GM23338 (cell line): ENCODE measurements at regions not wholly inside any gene's neighbourhood (a gene's known extent, or its start where the extent isn't known, plus 50 kb on each side); places are given as distances from the start of the nearest gene placed in this dataset.

Experiments
- ATAC-seq: fragments of 200-7000 bp; cut with Tn5 transposase; 3 replicates; pipeline ENCODE4 v1.9.1; 2020
- DNase-seq: peaks from one replicate; pipeline ENCODE4 v3.0.0-alpha.2; 2015; ENCODE audit warnings: low spot score
- H2AFZ ChIP-seq: fragments of 200-600 bp; sonication (generic); 2 replicates; pipeline ENCODE4 v1.8.0; 2016; ENCODE audit warnings: antibody characterized with exemption, mild to moderate bottlenecking, moderate library complexity
- H3F3A ChIP-seq: fragments of 200-600 bp; sonication (generic); replicated peaks from 2 replicates; pipeline ENCODE4 v1.8.0; 2017; ENCODE audit warnings: antibody characterized with exemption, mixed run types, low read depth
- H3K27ac ChIP-seq: fragments of 200-600 bp; sonication (generic); 2 replicates; pipeline ENCODE4 v1.6.1; 2016; ENCODE audit warnings: low read depth
- H3K27me3 ChIP-seq: fragments of 200-600 bp; sonication (generic); 2 replicates; pipeline ENCODE4 v1.8.0; 2016; ENCODE audit warnings: mild to moderate bottlenecking, mixed run types, moderate library complexity; ENCODE audit not compliant: insufficient read depth
- H3K36me3 ChIP-seq: fragments of 200-600 bp; sonication (generic); 2 replicates; pipeline ENCODE4 v1.8.0; 2016; ENCODE audit warnings: mild to moderate bottlenecking; ENCODE audit not compliant: insufficient read depth
- H3K4me1 ChIP-seq: fragments of 200-600 bp; sonication (generic); 2 replicates; pipeline ENCODE4 v1.8.0; 2016; ENCODE audit warnings: mild to moderate bottlenecking, moderate library complexity; ENCODE audit not compliant: insufficient read depth
- H3K4me2 ChIP-seq: fragments of 200-600 bp; sonication (generic); 2 replicates; pipeline ENCODE4 v1.7.1; 2017; ENCODE audit warnings: mixed run types
- H3K4me3 ChIP-seq: fragments of 200-600 bp; sonication (generic); 2 replicates; pipeline ENCODE4 v1.6.1; 2016; ENCODE audit warnings: mixed run types
- H3K79me2 ChIP-seq: fragments of 200-600 bp; sonication (generic); replicated peaks from 2 replicates; pipeline ENCODE4 v1.8.0; 2017; ENCODE audit warnings: mild to moderate bottlenecking; ENCODE audit not compliant: insufficient read depth
- H3K9me2 ChIP-seq: fragments of 200-600 bp; sonication (generic); 2 replicates; pipeline ENCODE4 v1.8.0; 2017; ENCODE audit not compliant: insufficient read depth
- H4K20me1 ChIP-seq: fragments of 200-600 bp; sonication (generic); replicated peaks from 2 replicates; pipeline ENCODE4 v1.8.0; 2017; ENCODE audit warnings: mild to moderate bottlenecking; ENCODE audit not compliant: insufficient read depth
- H3K27ac Mint-ChIP-seq: 2 replicates; pipeline ENCODE4 v1.8.0; 2020; ENCODE audit warnings: inconsistent platforms, mild to moderate bottlenecking, moderate library complexity, mixed read lengths
- H3K27me3 Mint-ChIP-seq: 3 replicates; pipeline ENCODE4 v1.8.0; 2022; ENCODE audit warnings: low read depth, mild to moderate bottlenecking, moderate library complexity, mixed read lengths, inconsistent platforms; ENCODE audit not compliant: insufficient read depth, poor library complexity
- H3K36me3 Mint-ChIP-seq: 3 replicates; pipeline ENCODE4 v1.8.0; 2021; ENCODE audit warnings: low read depth, mild to moderate bottlenecking, inconsistent platforms, moderate library complexity, mixed read lengths
- H3K4me1 Mint-ChIP-seq: 3 replicates; pipeline ENCODE4 v1.8.0; 2020; ENCODE audit warnings: mild to moderate bottlenecking, inconsistent platforms, mixed read lengths
- H3K4me3 Mint-ChIP-seq: 3 replicates; pipeline ENCODE4 v1.8.0; 2021; ENCODE audit warnings: moderate library complexity, mild to moderate bottlenecking, inconsistent platforms, mixed read lengths
- H3K9me3 Mint-ChIP-seq: 3 replicates; pipeline ENCODE4 v1.8.0; 2020; ENCODE audit warnings: moderate library complexity, mild to moderate bottlenecking, inconsistent platforms, mixed read lengths
- CREB1 ChIP-seq: fragments of 250-450 bp; sonication (Bioruptor Pico); IDR thresholded peaks from 2 replicates; pipeline ENCODE4 v1.5.0; 2020; ENCODE audit warnings: low read depth, mild to moderate bottlenecking, moderate library complexity
- EZH2 ChIP-seq: fragments of 200-600 bp; sonication (generic); IDR thresholded peaks from one replicate; pipeline ENCODE4 v1.8.0; 2017; ENCODE audit warnings: antibody characterized with exemption, mild to moderate bottlenecking, low read depth; ENCODE audit not compliant: unreplicated experiment
- EZH2phosphoT487 ChIP-seq: fragments of 200-600 bp; sonication (generic); IDR thresholded peaks from one replicate; pipeline ENCODE4 v1.8.1; 2018; ENCODE audit warnings: antibody characterized with exemption; ENCODE audit not compliant: unreplicated experiment
- JUNB ChIP-seq: IDR thresholded peaks from one replicate; pipeline ENCODE4 v1.6.1; 2016; ENCODE audit warnings: antibody characterized with exemption; ENCODE audit not compliant: unreplicated experiment
- NANOG ChIP-seq: IDR thresholded peaks from 2 replicates; pipeline ENCODE4 v1.6.1; 2016; ENCODE audit warnings: antibody characterized with exemption, borderline replicate concordance
- POLR2AphosphoS5 ChIP-seq: IDR thresholded peaks from 2 replicates; pipeline ENCODE4 v1.6.1; 2016; ENCODE audit warnings: antibody characterized with exemption, low read depth
- STAT1 ChIP-seq: IDR thresholded peaks from one replicate; pipeline ENCODE4 v1.6.1; 2016; ENCODE audit warnings: antibody characterized with exemption; ENCODE audit not compliant: unreplicated experiment
- ZNF114 ChIP-seq: fragments of 250-450 bp; sonication (Bioruptor Pico); IDR thresholded peaks from 2 replicates; pipeline ENCODE4 v1.5.0; 2020; ENCODE audit warnings: mild to moderate bottlenecking, moderate library complexity
- ZNF331 ChIP-seq: fragments of 250-450 bp; sonication (Bioruptor Pico); IDR thresholded peaks from 2 replicates; pipeline ENCODE4 v1.5.0; 2020; ENCODE audit warnings: low read depth, mild to moderate bottlenecking, moderate library complexity
- TF ChIP-seq, protein P1 (sequence below), 2 experiments: fragments of 200-600 bp in 1 of 2; sonication (generic) in 1 of 2; conservative IDR thresholded peaks; 2 replicates each; pipeline versions ENCODE4 v1.5.1 to v1.6.1; 2016 to 2017; ENCODE audit warnings: antibody characterized with exemption in 2 of 2, low read depth in 2 of 2, mild to moderate bottlenecking in 2 of 2, moderate library complexity in 1 of 2
- TF ChIP-seq, protein P2 (sequence below): IDR thresholded peaks from 2 replicates; pipeline ENCODE4 v1.6.1; 2016; ENCODE audit warnings: antibody characterized with exemption
- TF ChIP-seq, protein P3 (sequence below): fragments of 250-450 bp; sonication (Bioruptor Pico); IDR thresholded peaks from 2 replicates; pipeline ENCODE4 v1.5.0; 2020; ENCODE audit warnings: mild to moderate bottlenecking, moderate library complexity

DNA sequence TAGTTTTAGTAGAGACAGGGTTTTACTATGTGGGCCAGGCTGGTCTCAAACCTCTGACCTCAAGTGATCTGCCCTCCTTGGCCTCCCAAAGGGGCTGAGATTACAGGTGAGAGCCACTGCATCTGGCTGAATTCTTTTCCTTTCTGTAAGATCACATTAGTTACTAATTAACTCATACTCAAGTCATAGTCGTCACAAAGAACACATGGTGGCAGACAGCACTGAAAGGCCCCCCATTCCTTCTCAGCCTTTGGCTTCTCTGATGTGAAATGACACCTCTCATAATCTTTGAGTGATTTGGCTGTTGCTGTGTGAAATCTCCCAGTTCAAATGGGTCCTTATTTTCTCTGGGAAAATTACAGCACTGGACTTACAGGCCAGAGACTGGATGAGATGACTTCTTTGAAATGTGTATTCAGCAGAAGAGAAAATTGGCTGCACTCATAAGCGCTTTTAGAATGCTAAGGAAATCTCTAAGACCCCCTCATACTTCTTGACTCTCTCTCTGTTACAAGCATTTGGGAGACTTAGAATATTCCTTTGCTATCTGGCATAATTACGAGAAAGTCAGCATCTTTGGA, 764.8 kb downstream of the RNF144A start (continued):
- no peak for TF ChIP-seq CREB1 (CRISPR knock-in tag)
- TF ChIP-seq, protein P1, sequence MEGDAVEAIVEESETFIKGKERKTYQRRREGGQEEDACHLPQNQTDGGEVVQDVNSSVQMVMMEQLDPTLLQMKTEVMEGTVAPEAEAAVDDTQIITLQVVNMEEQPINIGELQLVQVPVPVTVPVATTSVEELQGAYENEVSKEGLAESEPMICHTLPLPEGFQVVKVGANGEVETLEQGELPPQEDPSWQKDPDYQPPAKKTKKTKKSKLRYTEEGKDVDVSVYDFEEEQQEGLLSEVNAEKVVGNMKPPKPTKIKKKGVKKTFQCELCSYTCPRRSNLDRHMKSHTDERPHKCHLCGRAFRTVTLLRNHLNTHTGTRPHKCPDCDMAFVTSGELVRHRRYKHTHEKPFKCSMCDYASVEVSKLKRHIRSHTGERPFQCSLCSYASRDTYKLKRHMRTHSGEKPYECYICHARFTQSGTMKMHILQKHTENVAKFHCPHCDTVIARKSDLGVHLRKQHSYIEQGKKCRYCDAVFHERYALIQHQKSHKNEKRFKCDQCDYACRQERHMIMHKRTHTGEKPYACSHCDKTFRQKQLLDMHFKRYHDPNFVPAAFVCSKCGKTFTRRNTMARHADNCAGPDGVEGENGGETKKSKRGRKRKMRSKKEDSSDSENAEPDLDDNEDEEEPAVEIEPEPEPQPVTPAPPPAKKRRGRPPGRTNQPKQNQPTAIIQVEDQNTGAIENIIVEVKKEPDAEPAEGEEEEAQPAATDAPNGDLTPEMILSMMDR (conservative IDR thresholded peaks at IDR 0.05; ENCODE audit: low read depth in 2 of 2): no peak
- TF ChIP-seq JUNB: no peak
- no peak for TF ChIP-seq POLR2AphosphoS5
- no peak for TF ChIP-seq NANOG

DNA sequence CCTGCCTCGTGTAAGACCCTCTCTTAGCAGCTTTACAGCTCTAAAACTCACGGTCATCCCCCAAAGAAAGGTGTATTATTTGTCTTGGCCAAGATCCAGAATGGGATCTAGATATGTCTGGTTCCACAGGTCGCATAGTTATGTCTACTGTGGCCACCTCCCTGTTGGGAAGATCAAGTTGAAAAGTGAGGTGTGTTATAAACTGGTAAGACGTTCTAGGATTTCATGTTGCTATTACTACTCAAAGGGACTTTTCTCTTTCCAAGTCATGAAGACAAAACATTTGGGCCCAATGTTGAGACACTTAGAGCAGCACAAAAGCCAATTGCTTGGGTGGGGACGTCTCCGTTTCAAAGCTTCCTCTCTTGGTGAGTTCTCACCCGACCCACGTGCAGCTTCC, 766.0 kb downstream of the RNF144A start:
- H3K36me3 Mint-ChIP-seq: no peaks in the 10 kb centered on the region; the same call in 1 of the 3 replicates
- TF ChIP-seq STAT1: no peak
- no peak for TF ChIP-seq POLR2AphosphoS5
- TF ChIP-seq, protein P2, sequence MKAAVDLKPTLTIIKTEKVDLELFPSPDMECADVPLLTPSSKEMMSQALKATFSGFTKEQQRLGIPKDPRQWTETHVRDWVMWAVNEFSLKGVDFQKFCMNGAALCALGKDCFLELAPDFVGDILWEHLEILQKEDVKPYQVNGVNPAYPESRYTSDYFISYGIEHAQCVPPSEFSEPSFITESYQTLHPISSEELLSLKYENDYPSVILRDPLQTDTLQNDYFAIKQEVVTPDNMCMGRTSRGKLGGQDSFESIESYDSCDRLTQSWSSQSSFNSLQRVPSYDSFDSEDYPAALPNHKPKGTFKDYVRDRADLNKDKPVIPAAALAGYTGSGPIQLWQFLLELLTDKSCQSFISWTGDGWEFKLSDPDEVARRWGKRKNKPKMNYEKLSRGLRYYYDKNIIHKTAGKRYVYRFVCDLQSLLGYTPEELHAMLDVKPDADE: no peak
- TF ChIP-seq, protein P3, sequence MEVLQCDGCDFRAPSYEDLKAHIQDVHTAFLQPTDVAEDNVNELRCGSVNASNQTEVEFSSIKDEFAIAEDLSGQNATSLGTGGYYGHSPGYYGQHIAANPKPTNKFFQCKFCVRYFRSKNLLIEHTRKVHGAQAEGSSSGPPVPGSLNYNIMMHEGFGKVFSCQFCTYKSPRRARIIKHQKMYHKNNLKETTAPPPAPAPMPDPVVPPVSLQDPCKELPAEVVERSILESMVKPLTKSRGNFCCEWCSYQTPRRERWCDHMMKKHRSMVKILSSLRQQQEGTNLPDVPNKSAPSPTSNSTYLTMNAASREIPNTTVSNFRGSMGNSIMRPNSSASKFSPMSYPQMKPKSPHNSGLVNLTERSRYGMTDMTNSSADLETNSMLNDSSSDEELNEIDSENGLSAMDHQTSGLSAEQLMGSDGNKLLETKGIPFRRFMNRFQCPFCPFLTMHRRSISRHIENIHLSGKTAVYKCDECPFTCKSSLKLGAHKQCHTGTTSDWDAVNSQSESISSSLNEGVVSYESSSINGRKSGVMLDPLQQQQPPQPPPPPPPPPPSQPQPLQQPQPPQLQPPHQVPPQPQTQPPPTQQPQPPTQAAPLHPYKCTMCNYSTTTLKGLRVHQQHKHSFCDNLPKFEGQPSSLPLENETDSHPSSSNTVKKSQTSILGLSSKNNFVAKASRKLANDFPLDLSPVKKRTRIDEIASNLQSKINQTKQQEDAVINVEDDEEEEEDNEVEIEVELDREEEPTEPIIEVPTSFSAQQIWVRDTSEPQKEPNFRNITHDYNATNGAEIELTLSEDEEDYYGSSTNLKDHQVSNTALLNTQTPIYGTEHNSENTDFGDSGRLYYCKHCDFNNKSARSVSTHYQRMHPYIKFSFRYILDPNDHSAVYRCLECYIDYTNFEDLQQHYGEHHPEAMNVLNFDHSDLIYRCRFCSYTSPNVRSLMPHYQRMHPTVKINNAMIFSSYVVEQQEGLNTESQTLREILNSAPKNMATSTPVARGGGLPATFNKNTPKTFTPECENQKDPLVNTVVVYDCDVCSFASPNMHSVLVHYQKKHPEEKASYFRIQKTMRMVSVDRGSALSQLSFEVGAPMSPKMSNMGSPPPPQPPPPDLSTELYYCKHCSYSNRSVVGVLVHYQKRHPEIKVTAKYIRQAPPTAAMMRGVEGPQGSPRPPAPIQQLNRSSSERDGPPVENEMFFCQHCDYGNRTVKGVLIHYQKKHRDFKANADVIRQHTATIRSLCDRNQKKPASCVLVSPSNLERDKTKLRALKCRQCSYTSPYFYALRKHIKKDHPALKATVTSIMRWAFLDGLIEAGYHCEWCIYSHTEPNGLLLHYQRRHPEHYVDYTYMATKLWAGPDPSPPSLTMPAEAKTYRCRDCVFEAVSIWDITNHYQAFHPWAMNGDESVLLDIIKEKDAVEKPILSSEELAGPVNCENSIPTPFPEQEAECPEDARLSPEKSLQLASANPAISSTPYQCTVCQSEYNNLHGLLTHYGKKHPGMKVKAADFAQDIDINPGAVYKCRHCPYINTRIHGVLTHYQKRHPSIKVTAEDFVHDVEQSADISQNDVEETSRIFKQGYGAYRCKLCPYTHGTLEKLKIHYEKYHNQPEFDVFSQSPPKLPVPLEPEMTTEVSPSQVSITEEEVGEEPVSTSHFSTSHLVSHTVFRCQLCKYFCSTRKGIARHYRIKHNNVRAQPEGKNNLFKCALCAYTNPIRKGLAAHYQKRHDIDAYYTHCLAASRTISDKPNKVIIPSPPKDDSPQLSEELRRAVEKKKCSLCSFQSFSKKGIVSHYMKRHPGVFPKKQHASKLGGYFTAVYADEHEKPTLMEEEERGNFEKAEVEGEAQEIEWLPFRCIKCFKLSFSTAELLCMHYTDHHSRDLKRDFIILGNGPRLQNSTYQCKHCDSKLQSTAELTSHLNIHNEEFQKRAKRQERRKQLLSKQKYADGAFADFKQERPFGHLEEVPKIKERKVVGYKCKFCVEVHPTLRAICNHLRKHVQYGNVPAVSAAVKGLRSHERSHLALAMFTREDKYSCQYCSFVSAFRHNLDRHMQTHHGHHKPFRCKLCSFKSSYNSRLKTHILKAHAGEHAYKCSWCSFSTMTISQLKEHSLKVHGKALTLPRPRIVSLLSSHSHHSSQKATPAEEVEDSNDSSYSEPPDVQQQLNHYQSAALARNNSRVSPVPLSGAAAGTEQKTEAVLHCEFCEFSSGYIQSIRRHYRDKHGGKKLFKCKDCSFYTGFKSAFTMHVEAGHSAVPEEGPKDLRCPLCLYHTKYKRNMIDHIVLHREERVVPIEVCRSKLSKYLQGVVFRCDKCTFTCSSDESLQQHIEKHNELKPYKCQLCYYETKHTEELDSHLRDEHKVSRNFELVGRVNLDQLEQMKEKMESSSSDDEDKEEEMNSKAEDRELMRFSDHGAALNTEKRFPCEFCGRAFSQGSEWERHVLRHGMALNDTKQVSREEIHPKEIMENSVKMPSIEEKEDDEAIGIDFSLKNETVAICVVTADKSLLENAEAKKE: no peak
- no peak for TF ChIP-seq ZNF331 (CRISPR knock-in tag)
- no peak for TF ChIP-seq ZNF114 (CRISPR knock-in tag)
- no peak for TF ChIP-seq JUNB
- no peak for TF ChIP-seq EZH2
- no peak for TF ChIP-seq EZH2phosphoT487
- TF ChIP-seq, protein P1 (conservative IDR thresholded peaks at IDR 0.05; ENCODE audit: low read depth in 2 of 2): no peak
- TF ChIP-seq CREB1 (CRISPR knock-in tag): no peak

More for the DNA sequence above, 766.0 kb downstream of the RNF144A start:
- no peak for DNase-seq
- Histone ChIP-seq H3K27ac (no peak overlapping the region), H3K79me2 (no peaks in the 10 kb centered on the region), H3K27me3 (no peaks in the 10 kb centered on the region), H3K9me2 (peaks cover 29% of the 10 kb centered on the region), H3K4me3 (no peak overlapping the region), H3K36me3 (no peaks in the 10 kb centered on the region), H4K20me1 (no peaks in the 10 kb centered on the region), H2AFZ (peak overlapping the region; percentile 81), H3K4me2 (no peak overlapping the region), H3F3A (no peaks in the 10 kb centered on the region), H3K4me1 (no peaks in the 10 kb centered on the region)
- ATAC-seq: no peak
- Mint-ChIP-seq H3K27ac (no peak overlapping the region), H3K4me1 (no peaks in the 10 kb centered on the region), H3K27me3 (peaks cover 5% of the 10 kb centered on the region), H3K9me3 (no peaks in the 10 kb centered on the region), H3K4me3 (no peak overlapping the region)
